HG03159 (cell line): ENCODE measurements at regions not wholly inside any gene's neighbourhood (a gene's known extent, or its start where the extent isn't known, plus 50 kb on each side); places are given as distances from the start of the nearest gene placed in this dataset.
"Not testable (repeated sequence)": the region's sequence is repeated elsewhere in the genome, so short reads cannot be mapped to it uniquely, and the experiment has no call there.

Experiments used
- ATAC-seq: cut with Tn5 transposase; IDR thresholded peaks from one replicate; pipeline ENCODE4 v1.9.1; 2021; ENCODE audit warnings: mild to moderate bottlenecking, moderate library complexity; ENCODE audit not compliant: unreplicated experiment

DNA sequence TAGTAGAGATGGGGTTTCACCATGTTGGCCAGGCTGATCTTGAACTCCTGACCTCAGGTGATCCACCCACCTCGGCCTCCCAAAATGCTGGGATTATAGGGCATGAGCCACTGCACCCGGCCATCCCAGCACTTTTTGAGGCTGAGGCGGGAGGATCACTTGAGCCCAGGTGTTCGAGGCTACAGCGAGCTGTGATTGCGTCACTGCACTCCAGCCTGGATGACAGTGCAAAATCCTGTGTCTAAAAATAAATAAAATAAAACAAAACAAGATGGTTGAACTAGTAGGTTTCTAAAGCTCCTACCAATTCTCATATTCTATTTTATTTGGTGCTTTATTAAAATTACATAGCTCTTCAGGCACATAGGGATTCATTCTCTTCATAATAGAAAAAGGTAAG, 890.3 kb upstream of the AUTS2 start:
- no peak for ATAC-seq

DNA sequence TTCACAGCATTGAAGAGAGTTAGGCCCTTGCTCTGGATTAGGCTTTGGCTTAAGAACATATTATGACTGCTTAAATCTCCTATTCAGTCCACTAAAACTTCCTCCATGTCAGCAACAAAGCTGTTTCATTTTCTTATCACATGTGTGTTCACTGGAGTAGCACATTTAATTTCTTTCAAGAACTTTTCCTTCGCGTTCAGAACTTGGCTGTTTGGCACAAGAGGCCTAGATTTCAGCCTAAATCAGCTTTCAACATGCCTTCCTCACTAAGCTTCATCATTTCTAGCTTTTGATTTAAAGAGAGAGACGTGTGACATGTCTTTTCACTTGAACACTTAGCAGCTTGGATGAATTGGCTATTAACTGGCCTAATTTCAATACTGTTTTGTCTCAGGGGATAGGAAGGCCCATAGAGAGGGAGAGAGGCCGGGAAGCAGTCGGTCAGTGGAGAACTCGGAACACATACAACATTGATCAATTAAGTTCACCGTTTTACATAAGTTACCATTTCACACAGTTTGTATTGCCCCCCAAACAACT, 885.2 kb upstream of the AUTS2 start:
- no peak for ATAC-seq

DNA sequence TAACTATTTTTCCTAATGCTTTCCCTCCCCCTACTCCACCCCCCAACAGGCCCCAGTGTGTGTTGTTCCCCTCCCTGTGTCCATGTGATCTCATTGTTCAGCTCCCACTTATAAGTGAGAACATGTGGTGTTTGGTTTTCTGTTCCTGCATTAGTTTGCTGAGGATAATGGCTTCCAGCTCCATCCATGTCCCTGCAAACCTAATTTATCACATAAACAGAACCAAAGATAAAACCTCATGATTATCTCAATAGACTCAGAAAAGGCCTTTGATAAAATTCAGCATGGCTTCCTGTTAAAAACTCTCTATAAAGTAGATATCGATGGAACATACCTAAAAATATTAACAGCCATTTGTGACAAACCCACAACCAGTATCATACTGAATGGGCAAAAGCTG, 884.1 kb upstream of the AUTS2 start:
- ATAC-seq, result not testable (repeated sequence)

DNA sequence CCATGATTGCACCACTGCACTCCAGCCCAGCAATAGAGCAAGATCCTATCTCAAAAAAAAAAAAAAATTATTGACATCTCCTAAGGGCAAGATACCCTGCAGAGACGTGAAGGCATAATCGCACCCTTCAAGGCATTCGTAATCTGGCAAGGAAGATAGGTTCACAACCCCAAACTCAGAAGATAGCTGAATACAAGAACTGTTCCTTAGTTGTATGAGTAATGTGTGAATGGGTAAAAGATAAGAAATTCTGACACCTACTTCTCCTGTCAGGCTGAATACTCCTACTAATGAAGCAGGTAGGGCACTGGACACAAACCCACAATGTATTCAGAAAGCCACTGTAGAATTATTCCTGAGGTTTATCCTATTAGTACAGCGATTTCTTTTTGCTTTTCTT, 882.4 kb upstream of the AUTS2 start:
- ATAC-seq, result no peak

DNA sequence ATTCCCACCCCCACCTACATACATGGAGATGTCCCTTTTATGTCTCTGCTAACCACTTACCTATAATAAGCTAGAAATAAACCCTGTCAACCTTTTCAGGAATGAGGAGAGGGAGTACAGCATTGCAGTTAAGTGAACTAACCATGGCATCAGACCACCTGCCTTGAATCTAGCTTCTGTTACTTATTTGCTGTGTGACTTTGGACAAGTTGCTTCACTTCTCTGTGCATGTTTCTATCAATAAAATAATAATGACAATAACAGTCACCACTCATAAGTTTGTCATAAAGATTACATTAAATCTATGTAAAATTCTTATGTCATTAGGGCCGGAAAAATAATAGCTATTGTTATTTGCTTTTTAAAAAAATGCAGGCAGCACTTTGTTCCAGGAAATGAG, 881.1 kb upstream of the AUTS2 start:
- ATAC-seq, result no peak

DNA sequence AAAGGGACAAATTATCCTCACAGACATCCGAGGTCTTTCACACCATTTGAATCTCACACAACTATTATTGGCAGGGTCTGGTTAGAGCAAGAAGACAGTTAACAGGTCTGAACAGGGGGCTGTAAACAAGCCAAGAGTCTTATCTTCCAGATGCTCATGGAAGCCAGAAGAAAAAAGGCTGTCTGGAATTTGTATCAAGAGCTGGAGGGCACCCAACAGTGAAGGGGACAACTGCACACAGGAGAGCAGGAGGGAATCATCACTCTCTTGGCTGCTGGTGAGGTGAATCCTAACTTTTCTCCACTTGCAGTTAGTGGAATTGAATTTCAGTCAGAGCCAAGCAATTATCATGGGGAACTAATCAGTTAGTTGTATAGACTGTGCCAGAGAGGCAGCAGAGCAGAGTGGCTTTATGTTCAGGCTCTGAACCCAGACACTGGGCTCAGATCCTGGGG, 880.2 kb upstream of the AUTS2 start:
- no peak for ATAC-seq

DNA sequence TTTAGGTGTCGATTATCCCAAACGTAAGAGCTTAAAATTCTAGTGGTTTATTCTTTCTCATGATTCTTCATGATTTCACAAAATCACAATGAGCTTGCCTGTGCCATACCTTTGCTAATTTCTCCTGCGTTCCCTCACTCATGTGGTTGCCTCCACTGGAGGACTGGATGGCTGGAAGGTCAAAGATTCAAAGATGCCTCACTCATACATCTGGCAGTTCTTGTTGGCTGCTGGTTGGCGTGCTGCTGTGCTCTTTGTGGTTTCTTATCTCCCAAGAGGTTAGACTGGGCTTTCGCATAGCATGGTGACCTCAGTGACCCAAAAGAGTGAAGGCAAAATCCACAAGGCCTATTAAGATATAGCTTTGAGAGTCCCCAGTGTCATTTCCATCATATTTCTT, 877.6 kb upstream of the AUTS2 start:
- ATAC-seq, result no peak

DNA sequence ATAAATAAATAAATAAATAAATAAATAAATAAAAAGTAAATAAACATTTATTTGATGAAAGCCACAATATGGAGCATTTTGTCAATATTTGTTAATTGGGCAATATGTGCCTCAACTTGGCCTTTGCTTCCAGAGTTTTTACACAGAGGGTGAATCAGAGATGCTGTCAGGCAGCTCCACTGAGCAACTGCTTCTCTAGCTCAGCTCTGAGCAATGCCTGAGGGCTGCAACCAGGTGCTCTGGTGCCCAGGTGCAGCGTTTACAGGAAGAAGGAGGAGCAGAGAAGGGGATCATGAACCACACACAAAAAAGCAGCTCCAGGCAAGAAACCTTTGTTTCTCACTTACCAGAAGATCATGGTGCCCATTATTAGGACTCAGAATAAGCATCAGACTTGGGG, 876.2 kb upstream of the AUTS2 start:
- no peak for ATAC-seq

DNA sequence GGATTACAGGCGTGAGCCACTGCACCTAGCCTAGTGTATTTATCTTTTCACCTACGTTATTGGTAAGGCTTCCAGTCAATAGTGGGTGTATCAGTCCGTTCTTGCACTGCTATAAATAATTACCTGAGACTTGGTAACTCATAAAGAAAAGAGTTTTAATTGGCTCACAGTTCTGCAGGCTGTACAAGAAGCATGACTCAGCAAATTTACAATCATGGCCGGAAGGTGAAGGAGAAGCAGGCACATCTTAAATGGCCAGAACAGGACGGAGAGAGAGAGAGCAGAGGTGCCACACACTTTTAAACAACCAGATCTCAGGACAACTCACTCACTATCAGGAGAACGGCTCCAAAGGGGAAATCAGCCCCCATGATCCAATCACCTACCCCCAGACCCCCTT, 873.3 kb upstream of the AUTS2 start:
- ATAC-seq, result no peak

DNA sequence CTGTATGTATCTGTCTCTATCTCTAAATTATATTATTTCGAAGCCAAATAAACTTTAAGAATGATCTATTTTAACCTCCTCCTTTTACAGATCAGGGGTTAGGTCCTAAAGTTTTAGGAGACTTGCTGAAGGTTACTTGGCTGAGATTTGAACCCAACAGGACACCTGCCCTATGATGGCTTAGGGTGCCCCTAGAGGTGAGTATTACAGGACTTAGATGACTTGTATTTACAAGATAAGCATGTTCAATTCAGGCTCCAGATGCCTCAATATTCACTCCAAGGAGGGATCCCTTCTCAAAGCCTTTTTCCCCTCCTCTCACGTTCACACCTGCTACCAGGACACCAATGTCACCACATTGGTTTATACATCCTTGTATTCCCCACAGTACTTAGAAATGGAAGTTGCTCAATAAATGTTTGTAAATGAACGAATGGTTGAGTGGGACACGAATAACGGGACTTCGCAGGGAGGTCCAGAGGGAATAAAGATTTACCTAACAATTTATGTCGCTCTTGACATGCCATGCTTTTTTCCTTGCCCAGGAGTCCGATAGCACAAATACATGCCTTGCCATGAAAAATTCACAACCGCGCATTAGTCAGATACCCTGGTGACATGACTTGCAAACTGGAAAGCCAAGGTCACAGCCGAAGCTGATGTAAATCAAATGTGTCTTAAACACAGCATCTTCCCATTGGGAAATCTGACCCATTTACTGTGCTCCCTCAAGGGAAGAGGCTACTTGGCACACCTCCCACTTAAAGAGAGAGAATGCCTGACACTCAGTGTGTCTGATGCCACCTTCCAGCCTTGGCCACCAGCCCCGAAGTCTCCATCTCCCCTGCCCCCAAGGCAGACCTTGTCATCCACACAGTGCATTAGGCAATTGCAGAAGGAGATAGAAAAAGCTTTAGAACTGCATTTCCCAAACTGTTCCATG, 872.2 kb upstream of the AUTS2 start:
- no peak for ATAC-seq

DNA sequence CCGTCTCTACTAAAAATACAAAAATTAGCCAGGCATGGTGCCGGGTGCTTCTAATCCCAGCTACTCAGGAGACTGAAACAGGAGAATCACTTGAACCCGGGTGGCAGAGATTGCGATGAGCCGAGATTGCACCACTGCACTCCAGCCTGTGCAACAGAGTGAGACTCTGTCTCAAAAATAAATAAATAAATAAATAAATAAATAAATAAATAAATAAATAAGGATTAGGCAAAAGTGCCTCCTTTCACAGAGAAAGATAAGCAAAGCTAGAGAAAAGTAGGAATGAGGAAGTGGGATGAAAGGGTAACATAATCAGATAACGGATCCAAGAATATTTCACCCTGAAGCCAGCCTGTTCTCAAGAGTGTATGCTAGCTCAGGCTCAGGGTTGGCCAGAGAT, 869.6 kb upstream of the AUTS2 start:
- ATAC-seq, result not testable (repeated sequence)

DNA sequence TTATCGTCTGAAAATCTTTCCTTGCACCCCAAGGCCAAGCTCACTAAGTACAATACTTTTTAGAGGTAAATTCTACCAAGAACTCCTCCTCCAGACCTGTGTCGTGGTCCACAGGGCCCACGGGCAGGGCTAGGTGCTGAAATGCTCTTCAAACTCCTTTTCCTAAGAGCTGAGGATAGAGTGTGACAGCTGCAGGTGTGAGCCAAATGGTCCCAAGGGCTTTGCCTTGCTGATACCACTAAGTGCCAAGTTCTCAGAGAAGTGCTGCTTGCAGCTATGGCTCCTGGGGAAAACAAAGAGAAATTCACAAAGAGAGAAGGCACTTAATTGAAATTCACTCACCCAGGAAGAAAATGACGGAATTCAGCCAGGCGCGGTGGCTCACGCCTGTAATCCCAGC, 868.9 kb upstream of the AUTS2 start:
- ATAC-seq, result no peak

DNA sequence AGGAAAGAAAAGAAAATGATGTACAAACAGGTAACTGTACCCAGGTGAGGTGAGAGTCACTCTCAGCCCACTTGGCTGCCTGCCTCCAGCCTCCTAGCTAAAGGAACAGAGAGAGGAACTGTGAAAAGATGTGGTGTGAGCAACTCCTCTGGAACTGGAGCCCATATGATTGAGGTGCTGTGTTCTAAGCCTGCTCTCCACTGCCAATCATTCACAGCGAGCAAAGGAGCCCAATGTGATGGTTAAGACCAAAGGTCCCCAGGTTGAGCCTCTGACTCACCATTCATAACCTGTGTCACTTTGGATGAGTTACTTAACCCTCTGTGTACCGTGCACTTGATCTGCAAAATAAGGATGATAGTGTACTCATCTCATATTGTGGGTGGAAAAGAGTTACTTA, 868.1 kb upstream of the AUTS2 start:
- ATAC-seq, result no peak

DNA sequence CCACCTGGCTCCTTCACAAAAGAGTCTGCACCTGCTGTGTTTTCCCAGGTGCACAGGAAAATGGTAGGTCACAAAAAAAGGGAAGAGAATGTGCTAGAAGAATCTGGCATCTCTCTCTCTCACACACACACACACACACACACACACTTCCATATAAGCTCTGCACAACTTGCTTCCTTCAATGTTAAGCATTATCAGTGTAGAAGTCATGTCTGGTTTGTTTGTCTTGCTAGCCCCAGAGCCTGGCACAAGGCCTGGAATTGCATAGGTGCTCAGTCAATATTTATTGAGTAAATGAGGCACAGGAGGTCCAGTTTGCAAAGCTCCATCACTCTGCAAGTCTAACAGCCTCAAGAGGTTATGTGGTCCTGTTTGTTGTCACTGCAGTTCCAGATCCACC, 867.3 kb upstream of the AUTS2 start:
- no peak for ATAC-seq

DNA sequence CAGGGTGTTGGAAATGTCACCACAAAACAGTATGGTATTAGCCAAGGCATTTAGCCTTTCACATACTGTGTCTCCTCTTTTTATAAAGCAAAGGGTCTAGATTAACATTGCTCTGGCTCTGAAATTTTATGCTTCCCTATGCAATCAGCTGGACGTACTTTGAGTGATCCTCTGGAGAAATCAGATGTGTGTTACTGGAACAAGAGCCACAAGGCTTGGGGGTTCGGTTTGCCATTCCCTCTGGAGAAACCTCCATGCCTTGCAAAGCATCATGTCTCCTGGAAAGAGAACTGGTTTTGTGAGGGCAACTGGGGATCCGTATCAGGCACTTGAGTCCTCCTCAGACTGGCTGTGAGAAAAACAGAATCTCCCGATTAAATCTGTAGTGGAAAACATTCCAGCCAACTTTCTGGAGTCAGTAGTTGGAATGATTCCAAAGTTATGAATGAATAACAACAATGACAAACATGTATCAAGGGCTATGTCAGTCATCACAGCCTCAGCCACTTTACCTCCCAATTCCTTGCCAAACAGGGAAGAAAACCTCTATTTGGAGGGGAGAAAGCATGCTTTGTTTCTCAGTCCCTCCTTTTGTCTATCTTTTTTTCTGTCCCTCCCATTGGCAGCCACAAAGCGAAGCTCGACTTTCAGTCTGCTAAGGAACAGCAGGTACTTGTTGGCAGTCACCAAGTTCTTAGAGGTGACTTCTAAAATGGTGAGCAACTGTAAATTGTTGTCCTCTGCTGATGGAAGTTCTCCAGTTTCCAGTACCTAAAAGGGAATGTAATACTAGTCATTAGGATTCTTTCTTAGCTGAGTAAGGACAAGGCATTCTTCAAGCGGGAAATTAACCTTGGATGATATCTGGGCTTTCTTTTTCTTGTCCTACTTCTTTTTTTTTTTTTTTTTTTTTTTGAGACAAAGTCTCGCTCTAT, 864.8 kb upstream of the AUTS2 start:
- ATAC-seq, result no peak

DNA sequence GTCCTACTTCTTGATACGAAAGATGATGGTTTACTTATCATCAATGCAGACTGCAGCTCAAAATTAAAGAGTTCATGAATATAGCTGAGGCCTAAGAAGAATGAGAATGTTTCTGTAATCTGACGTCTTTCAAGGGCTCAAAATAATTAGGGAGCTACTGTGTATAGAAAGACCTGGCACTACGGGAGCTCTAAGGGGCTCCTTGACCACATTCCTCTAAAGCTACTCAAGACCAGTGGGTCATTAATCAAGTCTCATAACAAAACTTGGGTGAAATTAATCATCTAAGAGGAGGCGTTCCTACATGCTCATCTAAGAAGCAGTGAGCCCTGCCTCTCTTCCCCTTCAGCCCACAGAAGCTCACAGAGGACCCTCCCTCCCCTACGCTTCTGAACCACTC, 863.8 kb upstream of the AUTS2 start:
- no peak for ATAC-seq

DNA sequence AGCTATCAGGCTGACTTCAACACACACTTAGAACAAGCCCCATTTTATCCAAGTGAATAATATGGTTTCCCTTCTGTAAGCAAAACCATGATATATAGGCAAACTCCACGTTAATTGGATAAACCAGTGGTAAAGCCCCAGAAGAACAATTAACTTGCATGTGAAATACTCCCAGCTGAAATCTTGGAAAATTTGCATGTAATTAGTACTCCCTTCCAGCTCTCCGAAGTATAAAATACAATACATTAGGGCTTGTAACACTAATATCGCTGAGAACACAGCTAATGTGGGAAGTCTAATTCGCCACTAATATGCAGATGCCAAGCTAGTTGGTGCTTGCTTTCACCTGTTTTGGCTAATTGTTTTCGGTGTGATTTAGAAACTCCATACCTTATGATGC, 859.0 kb upstream of the AUTS2 start:
- ATAC-seq, result no peak

DNA sequence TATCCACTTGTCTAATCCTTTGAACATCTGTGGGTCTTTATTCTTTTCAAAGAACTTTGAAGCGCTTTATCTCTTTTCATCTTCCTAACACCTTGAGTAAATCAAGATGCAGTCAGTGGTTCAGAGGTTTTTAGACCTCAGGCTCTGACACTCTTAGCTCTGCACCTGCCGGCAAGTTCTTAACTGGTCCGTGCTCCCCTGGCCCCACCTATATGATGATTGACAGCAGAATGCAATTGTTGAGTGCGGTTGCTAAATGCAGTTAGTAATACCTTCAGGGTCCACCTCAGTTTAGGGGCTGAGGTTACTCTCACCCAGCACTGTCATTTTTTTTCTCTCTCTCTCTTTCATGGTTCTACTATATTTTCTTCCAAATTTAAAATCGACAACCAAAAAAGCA, 854.2 kb upstream of the AUTS2 start:
- ATAC-seq, result no peak

DNA sequence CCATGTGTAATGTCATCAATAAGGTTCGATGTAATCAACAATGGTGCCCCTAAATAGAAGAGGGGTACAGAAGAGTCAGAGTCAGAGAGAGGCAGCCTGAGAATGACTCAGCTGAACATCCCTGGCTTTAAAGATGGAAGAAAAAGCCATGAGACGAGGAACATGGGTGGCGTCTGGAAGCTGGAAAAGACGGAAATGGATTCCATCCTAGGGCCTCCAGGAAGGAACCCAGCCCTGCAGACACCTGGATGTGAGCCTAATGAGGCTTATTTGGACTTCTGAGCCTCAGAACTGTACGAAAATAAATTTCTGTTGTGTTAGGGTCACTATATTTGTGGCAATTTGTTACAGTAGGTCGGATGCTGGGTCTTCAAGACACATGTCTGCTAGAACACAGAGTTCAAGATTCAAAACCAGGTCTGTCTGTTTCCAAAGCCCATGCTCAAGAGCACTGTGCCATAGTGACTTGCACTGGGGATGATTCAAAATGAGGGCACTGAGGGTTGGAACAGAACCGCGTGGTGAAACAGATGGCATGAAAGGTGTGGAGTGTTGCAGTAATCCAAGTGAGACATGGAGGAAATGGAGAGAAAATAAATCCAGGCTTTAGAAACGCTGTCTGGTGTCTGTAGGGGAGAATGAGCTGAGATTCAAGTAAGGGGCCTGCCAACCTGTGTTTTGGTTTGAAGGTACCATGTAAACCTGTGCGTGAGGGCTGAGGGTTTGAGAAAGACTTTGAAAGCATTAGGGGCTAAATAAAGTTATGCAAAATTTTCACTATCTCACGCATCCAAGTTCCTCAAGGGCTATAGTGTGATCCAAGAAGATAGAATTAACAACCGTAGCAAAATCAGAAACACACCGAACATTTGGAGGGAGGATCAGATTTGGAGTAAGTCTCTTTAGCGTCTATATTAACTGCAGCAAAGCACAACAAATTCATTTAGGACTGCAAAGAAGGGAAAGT, 849.1 kb upstream of the AUTS2 start:
- no peak for ATAC-seq

DNA sequence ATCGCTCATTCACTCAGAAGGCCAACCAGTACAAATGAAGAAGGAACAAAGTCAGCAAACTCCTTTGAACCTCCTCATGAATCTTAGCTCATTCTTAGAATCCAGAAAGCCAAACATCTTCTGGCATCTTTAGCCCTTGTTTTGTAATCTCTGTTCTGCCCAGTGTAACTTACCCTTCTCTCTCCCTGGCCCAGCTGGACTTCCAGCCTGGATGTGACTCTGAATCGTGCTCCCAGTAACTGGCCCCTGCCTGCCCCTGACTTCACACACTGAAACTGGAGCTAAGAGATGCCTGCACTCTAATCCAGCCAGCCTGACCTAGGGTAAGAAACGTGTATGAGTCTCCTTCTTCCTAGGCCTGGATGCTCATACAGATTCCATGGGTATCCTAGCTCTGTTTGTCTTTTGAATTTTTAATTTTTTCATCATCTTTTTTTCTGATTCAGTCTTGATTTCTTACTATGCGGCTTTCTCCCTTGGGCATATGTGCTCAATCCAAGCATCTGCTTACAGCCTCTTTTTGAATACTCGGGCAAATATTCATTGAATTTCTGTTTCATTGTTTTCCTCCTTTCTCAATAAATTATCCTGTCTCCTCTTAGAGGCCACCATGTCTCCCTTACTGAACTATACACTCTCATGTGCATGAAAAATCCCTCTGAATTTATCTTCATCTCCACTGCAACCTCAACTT, 845.6 kb upstream of the AUTS2 start:
- ATAC-seq, result no peak
